ENCODE measurements at regions not wholly inside any gene's neighbourhood (a gene's known extent, or its start where the extent isn't known, plus 50 kb on each side); places are given as distances from the start of the nearest gene placed in this dataset.

- H3K4me2 ChIP-seq (replicated peaks; ENCODE audit: low read depth, low read length, poor library complexity, severe bottlenecking) = no peak overlapping the region
- H3K4me1 Mint-ChIP-seq = no peaks in the 10 kb centered on the region
- no peak overlapping the region for H3K9ac ChIP-seq (ENCODE audit: low read length)
- no peak for ATAC-seq (ENCODE audit: low read depth)
- no peaks in the 10 kb centered on the region for H3K27me3 ChIP-seq (replicated peaks in 1 of 4; ENCODE audit: control extremely low read depth in 1 of 4, control insufficient read depth in 3 of 4, insufficient read depth in 4 of 4, low read length in 3 of 4)
- no peaks in the 10 kb centered on the region for H3K27me3 Mint-ChIP-seq
- no peak for DNase-seq
- ChIA-PET POLR2A (no interaction called here), CTCF (interaction anchor here (1.2 kb wide), 1 partner anchor 621 kb away, joined by 6 read pairs; no protein-coding TSS in a partner anchor)
- H2AFZ ChIP-seq (ENCODE audit: insufficient read depth, low read depth, low read length, poor library complexity, severe bottlenecking) = no peak overlapping the region
- no peaks in the 10 kb centered on the region for H3K9me3 ChIP-seq (ENCODE audit: control extremely low read depth in 1 of 3, control insufficient read depth in 2 of 3, insufficient read depth in 1 of 3, low read length in 2 of 3)
- H3K79me2 ChIP-seq (ENCODE audit: control insufficient read depth, insufficient read depth, low read length) = no peaks in the 10 kb centered on the region
- H3K4me3 Mint-ChIP-seq = no peak overlapping the region
- no peaks in the 10 kb centered on the region for H3K9me3 Mint-ChIP-seq (ENCODE audit: insufficient read depth)
- TF ChIP-seq EZH2 (IDR thresholded peaks at IDR 0.05; ENCODE audit: borderline replicate concordance, insufficient read depth, low read depth, low read length, poor library complexity, severe bottlenecking) (no peak), CTCF (IDR thresholded peaks at IDR 0.05) (no peak)
- no peak overlapping the region for H3K4me3 ChIP-seq (ENCODE audit: control extremely low read depth in 1 of 5, extremely low read depth in 1 of 5, insufficient read depth in 1 of 5, low read depth in 2 of 5, low read length in 4 of 5)
- no peak overlapping the region for H3K27ac ChIP-seq (ENCODE audit: low read length in 2 of 2)
- H3K27ac Mint-ChIP-seq = no peak overlapping the region
- 95% methylated on average over 2 of the region's 5 CpGs for WGBS (ENCODE audit: insufficient coverage)
- no peaks in the 10 kb centered on the region for H4K20me1 ChIP-seq (ENCODE audit: control insufficient read depth, insufficient read depth, low read length, poor library complexity, severe bottlenecking)
- H3K36me3 ChIP-seq (replicated peaks in 1 of 2; ENCODE audit: control extremely low read depth in 1 of 2, control insufficient read depth in 1 of 2, extremely low read depth in 1 of 2, insufficient read depth in 2 of 2, low read length in 1 of 2) = no peaks in the 10 kb centered on the region
- intact Hi-C loops (cut with micrococcal nuclease) = no loop called here
- H3K4me1 ChIP-seq (ENCODE audit: control insufficient read depth in 2 of 2, insufficient read depth in 2 of 2, low read length in 2 of 2) = no peaks in the 10 kb centered on the region
Observed at GRCh38 chr7:33807155-33807530, 98.2 kb upstream of the BMPER start.

GRCh38 chr7:33807779-33808482 lies 97.4 kb upstream of the BMPER start:
- ChIA-PET POLR2A (no interaction called here), CTCF (interaction anchor here (0.7 to 1.2 kb wide), 2 partner anchors 279 to 622 kb away, joined by 3 to 6 read pairs; no protein-coding TSS in a partner anchor)
- 64% methylated on average over 6 of the region's 10 CpGs for WGBS (ENCODE audit: insufficient coverage)
- no peak overlapping the region for H3K4me3 Mint-ChIP-seq
- Histone ChIP-seq H2AFZ (ENCODE audit: insufficient read depth, low read depth, low read length, poor library complexity, severe bottlenecking) (no peak overlapping the region), H3K27ac (ENCODE audit: low read length in 2 of 2) (no peak overlapping the region), H4K20me1 (ENCODE audit: control insufficient read depth, insufficient read depth, low read length, poor library complexity, severe bottlenecking) (no peaks in the 10 kb centered on the region), H3K9me3 (ENCODE audit: control extremely low read depth in 1 of 3, control insufficient read depth in 2 of 3, insufficient read depth in 1 of 3, low read length in 2 of 3) (no peaks in the 10 kb centered on the region), H3K4me3 (ENCODE audit: control extremely low read depth in 1 of 5, extremely low read depth in 1 of 5, insufficient read depth in 1 of 5, low read depth in 2 of 5, low read length in 4 of 5) (no peak overlapping the region), H3K79me2 (ENCODE audit: control insufficient read depth, insufficient read depth, low read length) (no peaks in the 10 kb centered on the region), H3K4me2 (replicated peaks; ENCODE audit: low read depth, low read length, poor library complexity, severe bottlenecking) (no peak overlapping the region), H3K27me3 (replicated peaks in 1 of 4; ENCODE audit: control extremely low read depth in 1 of 4, control insufficient read depth in 3 of 4, insufficient read depth in 4 of 4, low read length in 3 of 4) (no peaks in the 10 kb centered on the region), H3K9ac (ENCODE audit: low read length) (no peak overlapping the region), H3K36me3 (replicated peaks in 1 of 2; ENCODE audit: control extremely low read depth in 1 of 2, control insufficient read depth in 1 of 2, extremely low read depth in 1 of 2, insufficient read depth in 2 of 2, low read length in 1 of 2) (no peaks in the 10 kb centered on the region), H3K4me1 (ENCODE audit: control insufficient read depth in 2 of 2, insufficient read depth in 2 of 2, low read length in 2 of 2) (no peaks in the 10 kb centered on the region)
- H3K9me3 Mint-ChIP-seq (ENCODE audit: insufficient read depth) = no peaks in the 10 kb centered on the region
- no peaks in the 10 kb centered on the region for H3K4me1 Mint-ChIP-seq
- TF ChIP-seq EZH2 (IDR thresholded peaks at IDR 0.05; ENCODE audit: borderline replicate concordance, insufficient read depth, low read depth, low read length, poor library complexity, severe bottlenecking) = no peak
- TF ChIP-seq CTCF (IDR thresholded peaks at IDR 0.05) = no peak
- intact Hi-C loops (cut with micrococcal nuclease) = no loop called here
- H3K27me3 Mint-ChIP-seq = no peaks in the 10 kb centered on the region
- H3K27ac Mint-ChIP-seq = no peak overlapping the region
- ATAC-seq (ENCODE audit: low read depth) = no peak
- no peak for DNase-seq
